HepG2 (cell line): ENCODE measurements at regions not wholly inside any gene's neighbourhood (a gene's known extent, or its start where the extent isn't known, plus 50 kb on each side); places are given as distances from the start of the nearest gene placed in this dataset.

Source experiments
- ATAC-seq: fragments of 200-7000 bp; cut with Tn5 transposase; 3 replicates; pipeline ENCODE4 v1.9.1; 2020; ENCODE audit warnings: mild to moderate bottlenecking, moderate library complexity
- BruUV-seq: library from RNA; stranded (reverse); fragments of 400-500 nt; replicated peaks from 2 replicates; lab custom pipeline; 2021; lab: Mats Ljungman, UMichigan
- CTCF ChIA-PET: fragments of 300-600 bp; formaldehyde crosslinking; extraction: SDS; loops from one replicate; lab custom pipeline; 2021; ENCODE audit warnings: low total read pairs, inconsistent platforms, low intra/inter-chr PET ratio; lab: Yijun Ruan, JAX
- POLR2A ChIA-PET: fragments of 350-600 bp; sonication (Branson Sonifier 250); formaldehyde crosslinking; loops from one replicate; lab custom pipeline; 2020; ENCODE audit warnings: antibody characterized with exemption, inconsistent platforms; lab: Yijun Ruan, JAX
- DNase-seq: peaks from one replicate; pipeline ENCODE4 v3.0.0-alpha.2; 2015; ENCODE audit warnings: low spot score
- FAIRE-seq: peaks from 3 replicates; lab custom pipeline; 2011; peaks lifted over from hg19 to GRCh38; lab: Jason Lieb, UNC
- H2AFZ ChIP-seq: one replicate; pipeline ENCODE4 v1.6.1; 2011; ENCODE audit warnings: low read length, inconsistent platforms
- H3K27ac ChIP-seq: fragments of 300-600 bp; 3 replicates; pipeline ENCODE4 v1.8.0; 2011; ENCODE audit warnings: mixed run types, mild to moderate bottlenecking, mixed read lengths, low read length, inconsistent platforms; ENCODE audit not compliant: insufficient read depth; ENCODE audit errors: extremely low read length
- H3K27me3 ChIP-seq, 2 experiments: fragments of 200-600 bp in 1 of 2; 2 replicates in 1 of 2; 3 replicates in 1 of 2; pipeline versions ENCODE4 v1.6.0 to v1.8.0; 2011; ENCODE audit warnings: low read length in 2 of 2, mild to moderate bottlenecking in 2 of 2, moderate library complexity in 2 of 2, inconsistent platforms in 1 of 2; ENCODE audit not compliant: insufficient read depth in 2 of 2, control insufficient read depth in 1 of 2
- H3K36me3 ChIP-seq, 2 experiments: fragments of 200-600 bp in 1 of 2; replicated peaks in 1 of 2; 2 replicates in 1 of 2; 3 replicates in 1 of 2; pipeline versions ENCODE4 v1.5.1 to v1.8.0; 2011; ENCODE audit warnings: low read length in 2 of 2, inconsistent platforms in 1 of 2; ENCODE audit not compliant: insufficient read depth in 2 of 2, control insufficient read depth in 1 of 2
- H3K4me1 ChIP-seq: 2 replicates; pipeline ENCODE4 v1.5.1; 2012; ENCODE audit warnings: low read length, inconsistent platforms; ENCODE audit not compliant: insufficient read depth
- H3K4me2 ChIP-seq: 2 replicates; pipeline ENCODE4 v1.6.0; 2011; ENCODE audit warnings: low read depth, low read length, inconsistent platforms
- H3K4me3 ChIP-seq, 3 experiments: fragments of 200-600 bp in 1 of 3; sonication (generic), shearing (Covaris generic) in 1 of 3; replicated peaks in 1 of 3; 2 replicates each; pipeline ENCODE4 v1.5.1; 2011 to 2016; ENCODE audit warnings: low read length in 3 of 3, inconsistent platforms in 2 of 3, low read depth in 2 of 3, mild to moderate bottlenecking in 2 of 3, control low read depth in 1 of 3, mixed read lengths in 1 of 3; ENCODE audit not compliant: insufficient read depth in 1 of 3
- H3K79me2 ChIP-seq: one replicate; pipeline ENCODE4 v1.6.1; 2011; ENCODE audit warnings: low read length, inconsistent platforms; ENCODE audit not compliant: insufficient read depth
- H3K9ac ChIP-seq: 2 replicates; pipeline ENCODE4 v1.6.0; 2011; ENCODE audit warnings: mild to moderate bottlenecking, low read depth, low read length, inconsistent platforms; ENCODE audit not compliant: insufficient read depth
- H3K9me3 ChIP-seq: 2 replicates; pipeline ENCODE4 v1.5.1; 2012; ENCODE audit warnings: mild to moderate bottlenecking, low read length
- H4K20me1 ChIP-seq: 2 replicates; pipeline ENCODE4 v1.6.0; 2011; ENCODE audit warnings: inconsistent platforms, mild to moderate bottlenecking, low read length, moderate library complexity; ENCODE audit not compliant: insufficient read depth
- MTA1 ChIP-seq: sonication (generic); formaldehyde crosslinking; IDR thresholded peaks from 2 replicates; pipeline ENCODE4 v1.4.0; 2020; ENCODE audit warnings: missing genetic modification reagents, mild to moderate bottlenecking, borderline replicate concordance
- NFIC ChIP-seq: IDR thresholded peaks from 2 replicates; pipeline ENCODE4 v1.6.1; 2012; ENCODE audit warnings: mild to moderate bottlenecking, low read length, inconsistent platforms
- PRMT3 ChIP-seq: sonication (generic); formaldehyde crosslinking; IDR thresholded peaks from 2 replicates; pipeline ENCODE4 v1.8.1; 2022; ENCODE audit warnings: low read depth, mild to moderate bottlenecking, moderate library complexity, missing genetic modification reagents, borderline replicate concordance
- SATB2 ChIP-seq: sonication (generic); formaldehyde crosslinking; IDR thresholded peaks from 2 replicates; pipeline ENCODE4 v1.5.0; 2020; ENCODE audit warnings: missing genetic modification reagents
- WGBS: methylation state at CpG from one replicate; pipeline ENCODE4 v1.1.6; 2017; ENCODE audit warnings: low lambda C conversion rate; 5-methylcytosine and 5-hydroxymethylcytosine counted together
- in situ Hi-C: cut with HindIII; loops from 2 replicates; pipeline ENCODE4 v1.10.0; 2017; ENCODE audit warnings: low pct_unique_long_range_greater_than_20kb; ENCODE audit not compliant: extremely low pct_ligation_motif_present
- intact Hi-C: fragments of 100-400 bp; cut with micrococcal nuclease; formaldehyde crosslinking; loops from one replicate; pipeline ENCODE4 v1.10.0; 2022; ENCODE audit not compliant: unreplicated experiment
- TF ChIP-seq, protein P1 (sequence below): sonication (generic); formaldehyde crosslinking; IDR thresholded peaks from 2 replicates; pipeline ENCODE4 v1.5.1; 2020; ENCODE audit warnings: missing genetic modification reagents, mild to moderate bottlenecking, borderline replicate concordance
- TF ChIP-seq, protein P2 (sequence below): sonication (generic); formaldehyde crosslinking; IDR thresholded peaks from 2 replicates; pipeline ENCODE4 v1.4.0; 2020; ENCODE audit warnings: missing genetic modification reagents
- TF ChIP-seq, protein P3 (sequence below): sonication (generic); formaldehyde crosslinking; IDR thresholded peaks from 2 replicates; pipeline ENCODE4 v1.5.0; 2020; ENCODE audit warnings: missing genetic modification reagents
- TF ChIP-seq, protein P4 (sequence below), 2 experiments: sonication (generic) in 1 of 2; formaldehyde crosslinking in 1 of 2; IDR thresholded peaks; 2 replicates each; pipeline versions ENCODE4 v1.6.1 to v1.9.0; 2014 to 2022; ENCODE audit warnings: antibody characterized with exemption in 1 of 2, borderline replicate concordance in 1 of 2, inconsistent platforms in 1 of 2, low read depth in 1 of 2, missing genetic modification reagents in 1 of 2
- TF ChIP-seq, protein P5 (sequence below): sonication (generic); formaldehyde crosslinking; IDR thresholded peaks from 2 replicates; pipeline ENCODE4 v1.4.0; 2020; ENCODE audit warnings: missing genetic modification reagents
- TF ChIP-seq, protein P6 (sequence below): sonication (generic); formaldehyde crosslinking; IDR thresholded peaks from 2 replicates; pipeline ENCODE4 v1.8.1; 2022; ENCODE audit warnings: low read depth, mild to moderate bottlenecking, missing genetic modification reagents

DNA sequence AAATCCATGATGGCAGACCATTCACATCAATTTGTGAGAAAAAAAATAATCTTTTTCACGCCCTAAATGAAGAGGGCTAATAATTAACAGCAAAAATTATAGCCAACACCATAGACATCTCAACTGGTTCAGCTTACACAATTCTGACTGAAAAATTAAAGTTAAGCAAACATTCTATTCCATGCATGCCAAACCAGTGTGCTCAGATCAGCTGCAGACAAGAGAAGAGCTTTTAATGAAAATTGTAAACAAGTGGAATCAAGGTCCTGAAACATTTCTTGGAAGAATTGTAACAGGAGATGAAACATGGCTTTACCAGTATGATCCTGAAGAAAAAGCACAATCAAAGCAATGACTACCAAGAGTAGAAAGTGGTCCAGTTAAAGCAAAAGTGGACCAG lies 710.4 kb downstream of the EPHA7 start:
- CTCF ChIA-PET = no interaction called here
- no peaks in the 10 kb centered on the region for H3K4me1 ChIP-seq
- H3K36me3 ChIP-seq = no peaks in the 10 kb centered on the region
- no TSS peak for BruUV-seq
- intact Hi-C loops (no loop called here), in situ Hi-C loops (no loop called here)
- H3K4me3 ChIP-seq = no peak overlapping the region
- DNase-seq (no peak), FAIRE-seq (no peak), ATAC-seq (no peak)
- H3K4me2 ChIP-seq = no peak overlapping the region
- no peaks in the 10 kb centered on the region for H3K79me2 ChIP-seq
- TF ChIP-seq, protein P1, sequence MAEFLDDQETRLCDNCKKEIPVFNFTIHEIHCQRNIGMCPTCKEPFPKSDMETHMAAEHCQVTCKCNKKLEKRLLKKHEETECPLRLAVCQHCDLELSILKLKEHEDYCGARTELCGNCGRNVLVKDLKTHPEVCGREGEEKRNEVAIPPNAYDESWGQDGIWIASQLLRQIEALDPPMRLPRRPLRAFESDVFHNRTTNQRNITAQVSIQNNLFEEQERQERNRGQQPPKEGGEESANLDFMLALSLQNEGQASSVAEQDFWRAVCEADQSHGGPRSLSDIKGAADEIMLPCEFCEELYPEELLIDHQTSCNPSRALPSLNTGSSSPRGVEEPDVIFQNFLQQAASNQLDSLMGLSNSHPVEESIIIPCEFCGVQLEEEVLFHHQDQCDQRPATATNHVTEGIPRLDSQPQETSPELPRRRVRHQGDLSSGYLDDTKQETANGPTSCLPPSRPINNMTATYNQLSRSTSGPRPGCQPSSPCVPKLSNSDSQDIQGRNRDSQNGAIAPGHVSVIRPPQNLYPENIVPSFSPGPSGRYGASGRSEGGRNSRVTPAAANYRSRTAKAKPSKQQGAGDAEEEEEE (CRISPR knock-in tag) = no peak
- TF ChIP-seq PRMT3 (CRISPR knock-in tag) = no peak
- TF ChIP-seq, protein P2, sequence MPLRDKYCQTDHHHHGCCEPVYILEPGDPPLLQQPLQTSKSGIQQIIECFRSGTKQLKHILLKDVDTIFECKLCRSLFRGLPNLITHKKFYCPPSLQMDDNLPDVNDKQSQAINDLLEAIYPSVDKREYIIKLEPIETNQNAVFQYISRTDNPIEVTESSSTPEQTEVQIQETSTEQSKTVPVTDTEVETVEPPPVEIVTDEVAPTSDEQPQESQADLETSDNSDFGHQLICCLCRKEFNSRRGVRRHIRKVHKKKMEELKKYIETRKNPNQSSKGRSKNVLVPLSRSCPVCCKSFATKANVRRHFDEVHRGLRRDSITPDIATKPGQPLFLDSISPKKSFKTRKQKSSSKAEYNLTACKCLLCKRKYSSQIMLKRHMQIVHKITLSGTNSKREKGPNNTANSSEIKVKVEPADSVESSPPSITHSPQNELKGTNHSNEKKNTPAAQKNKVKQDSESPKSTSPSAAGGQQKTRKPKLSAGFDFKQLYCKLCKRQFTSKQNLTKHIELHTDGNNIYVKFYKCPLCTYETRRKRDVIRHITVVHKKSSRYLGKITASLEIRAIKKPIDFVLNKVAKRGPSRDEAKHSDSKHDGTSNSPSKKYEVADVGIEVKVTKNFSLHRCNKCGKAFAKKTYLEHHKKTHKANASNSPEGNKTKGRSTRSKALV = no peak
- TF ChIP-seq, protein P3, sequence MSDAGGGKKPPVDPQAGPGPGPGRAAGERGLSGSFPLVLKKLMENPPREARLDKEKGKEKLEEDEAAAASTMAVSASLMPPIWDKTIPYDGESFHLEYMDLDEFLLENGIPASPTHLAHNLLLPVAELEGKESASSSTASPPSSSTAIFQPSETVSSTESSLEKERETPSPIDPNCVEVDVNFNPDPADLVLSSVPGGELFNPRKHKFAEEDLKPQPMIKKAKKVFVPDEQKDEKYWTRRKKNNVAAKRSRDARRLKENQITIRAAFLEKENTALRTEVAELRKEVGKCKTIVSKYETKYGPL = no peak
- TF ChIP-seq NFIC = no peak
- TF ChIP-seq, protein P4, sequence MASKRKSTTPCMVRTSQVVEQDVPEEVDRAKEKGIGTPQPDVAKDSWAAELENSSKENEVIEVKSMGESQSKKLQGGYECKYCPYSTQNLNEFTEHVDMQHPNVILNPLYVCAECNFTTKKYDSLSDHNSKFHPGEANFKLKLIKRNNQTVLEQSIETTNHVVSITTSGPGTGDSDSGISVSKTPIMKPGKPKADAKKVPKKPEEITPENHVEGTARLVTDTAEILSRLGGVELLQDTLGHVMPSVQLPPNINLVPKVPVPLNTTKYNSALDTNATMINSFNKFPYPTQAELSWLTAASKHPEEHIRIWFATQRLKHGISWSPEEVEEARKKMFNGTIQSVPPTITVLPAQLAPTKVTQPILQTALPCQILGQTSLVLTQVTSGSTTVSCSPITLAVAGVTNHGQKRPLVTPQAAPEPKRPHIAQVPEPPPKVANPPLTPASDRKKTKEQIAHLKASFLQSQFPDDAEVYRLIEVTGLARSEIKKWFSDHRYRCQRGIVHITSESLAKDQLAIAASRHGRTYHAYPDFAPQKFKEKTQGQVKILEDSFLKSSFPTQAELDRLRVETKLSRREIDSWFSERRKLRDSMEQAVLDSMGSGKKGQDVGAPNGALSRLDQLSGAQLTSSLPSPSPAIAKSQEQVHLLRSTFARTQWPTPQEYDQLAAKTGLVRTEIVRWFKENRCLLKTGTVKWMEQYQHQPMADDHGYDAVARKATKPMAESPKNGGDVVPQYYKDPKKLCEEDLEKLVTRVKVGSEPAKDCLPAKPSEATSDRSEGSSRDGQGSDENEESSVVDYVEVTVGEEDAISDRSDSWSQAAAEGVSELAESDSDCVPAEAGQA (IDR thresholded peaks at IDR 0.05; ENCODE audit: low read depth) = no peak
- TF ChIP-seq, protein P4 (CRISPR knock-in tag; IDR thresholded peaks at IDR 0.05; ENCODE audit: borderline replicate concordance) = no peak
- TF ChIP-seq SATB2 (CRISPR knock-in tag) = no peak
- TF ChIP-seq, protein P5, sequence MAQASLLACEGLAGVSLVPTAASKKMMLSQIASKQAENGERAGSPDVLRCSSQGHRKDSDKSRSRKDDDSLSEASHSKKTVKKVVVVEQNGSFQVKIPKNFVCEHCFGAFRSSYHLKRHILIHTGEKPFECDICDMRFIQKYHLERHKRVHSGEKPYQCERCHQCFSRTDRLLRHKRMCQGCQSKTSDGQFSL = no peak
- TF ChIP-seq, protein P6, sequence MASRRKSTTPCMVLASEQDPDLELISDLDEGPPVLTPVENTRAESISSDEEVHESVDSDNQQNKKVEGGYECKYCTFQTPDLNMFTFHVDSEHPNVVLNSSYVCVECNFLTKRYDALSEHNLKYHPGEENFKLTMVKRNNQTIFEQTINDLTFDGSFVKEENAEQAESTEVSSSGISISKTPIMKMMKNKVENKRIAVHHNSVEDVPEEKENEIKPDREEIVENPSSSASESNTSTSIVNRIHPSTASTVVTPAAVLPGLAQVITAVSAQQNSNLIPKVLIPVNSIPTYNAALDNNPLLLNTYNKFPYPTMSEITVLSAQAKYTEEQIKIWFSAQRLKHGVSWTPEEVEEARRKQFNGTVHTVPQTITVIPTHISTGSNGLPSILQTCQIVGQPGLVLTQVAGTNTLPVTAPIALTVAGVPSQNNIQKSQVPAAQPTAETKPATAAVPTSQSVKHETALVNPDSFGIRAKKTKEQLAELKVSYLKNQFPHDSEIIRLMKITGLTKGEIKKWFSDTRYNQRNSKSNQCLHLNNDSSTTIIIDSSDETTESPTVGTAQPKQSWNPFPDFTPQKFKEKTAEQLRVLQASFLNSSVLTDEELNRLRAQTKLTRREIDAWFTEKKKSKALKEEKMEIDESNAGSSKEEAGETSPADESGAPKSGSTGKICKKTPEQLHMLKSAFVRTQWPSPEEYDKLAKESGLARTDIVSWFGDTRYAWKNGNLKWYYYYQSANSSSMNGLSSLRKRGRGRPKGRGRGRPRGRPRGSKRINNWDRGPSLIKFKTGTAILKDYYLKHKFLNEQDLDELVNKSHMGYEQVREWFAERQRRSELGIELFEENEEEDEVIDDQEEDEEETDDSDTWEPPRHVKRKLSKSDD (CRISPR knock-in tag) = no peak
- no peak for TF ChIP-seq MTA1
- POLR2A ChIA-PET = no interaction called here
- H3K27me3 ChIP-seq = no peaks in the 10 kb centered on the region
- no peaks in the 10 kb centered on the region for H3K9me3 ChIP-seq
- H4K20me1 ChIP-seq = no peaks in the 10 kb centered on the region
- no peak overlapping the region for H3K27ac ChIP-seq
- H2AFZ ChIP-seq = no peak overlapping the region
- 0% methylated on average over 1 of the region's 1 CpG for WGBS
- H3K9ac ChIP-seq = no peak overlapping the region
